OCI-LY7 (cell line): ENCODE measurements at regions not wholly inside any gene's neighbourhood (a gene's known extent, or its start where the extent isn't known, plus 50 kb on each side); places are given as distances from the start of the nearest gene placed in this dataset.

ENCODE experiments used
- BruUV-seq: library from RNA; stranded (reverse); fragments of 400-500 nt; replicated peaks from 2 replicates; lab custom pipeline; 2021; lab: Mats Ljungman, UMichigan
- CTCF ChIA-PET: fragments of 300-600 bp; sonication (Branson Sonifier 250); formaldehyde crosslinking; loops from one replicate; lab custom pipeline; 2022; ENCODE audit warnings: antibody characterized with exemption; ENCODE audit not compliant: unreplicated experiment; lab: Charles Lee
- POLR2A ChIA-PET: fragments of 300-600 bp; sonication (Branson Sonifier 250); formaldehyde crosslinking; loops from one replicate; lab custom pipeline; 2022; ENCODE audit warnings: antibody characterized with exemption; lab: Charles Lee
- DNase-seq: peaks from one replicate; pipeline ENCODE4 v3.0.0-alpha.2; 2015; ENCODE audit warnings: low spot score
- H2AFZ ChIP-seq: fragments of 200-600 bp; sonication (generic), shearing (Covaris generic); 2 replicates; pipeline ENCODE4 v1.6.1; 2014; ENCODE audit warnings: mild to moderate bottlenecking, antibody characterized with exemption, low read length, moderate library complexity
- H3K27ac ChIP-seq: fragments of 200-600 bp; sonication (generic); 2 replicates; pipeline ENCODE4 v1.5.1; 2014; ENCODE audit warnings: mixed run types, low read depth, mild to moderate bottlenecking, moderate library complexity, low read length, inconsistent platforms; ENCODE audit not compliant: poor library complexity, severe bottlenecking
- H3K36me3 ChIP-seq: fragments of 200-600 bp; sonication (generic); 2 replicates; pipeline ENCODE4 v1.6.1; 2014; ENCODE audit warnings: mild to moderate bottlenecking, antibody characterized with exemption, low read length, moderate library complexity, mixed read lengths; ENCODE audit not compliant: insufficient read depth
- H3K4me1 ChIP-seq: fragments of 200-600 bp; sonication (generic); 2 replicates; pipeline ENCODE4 v1.5.1; 2014; ENCODE audit warnings: mild to moderate bottlenecking, low read length; ENCODE audit not compliant: insufficient read depth, poor library complexity, severe bottlenecking
- H3K4me2 ChIP-seq: fragments of 200-600 bp; sonication (generic); 2 replicates; pipeline ENCODE4 v1.6.1; 2014; ENCODE audit warnings: mild to moderate bottlenecking, low read length
- H3K4me3 ChIP-seq: fragments of 200-600 bp; sonication (generic); 2 replicates; pipeline ENCODE4 v1.5.1; 2014; ENCODE audit warnings: mild to moderate bottlenecking, low read depth, low read length; ENCODE audit not compliant: poor library complexity, severe bottlenecking
- H3K79me2 ChIP-seq: fragments of 200-600 bp; sonication (generic); 2 replicates; pipeline ENCODE4 v1.6.1; 2016; ENCODE audit warnings: low read depth, mild to moderate bottlenecking, low read length, moderate library complexity, mixed read lengths; ENCODE audit not compliant: insufficient read depth
- H3K9me2 ChIP-seq: fragments of 200-600 bp; sonication (generic); 2 replicates; pipeline ENCODE4 v1.6.1; 2016; ENCODE audit warnings: mild to moderate bottlenecking, low read length, mixed read lengths; ENCODE audit not compliant: insufficient read depth
- H3K9me3 ChIP-seq: fragments of 200-600 bp; sonication (generic); 2 replicates; pipeline ENCODE4 v1.6.1; 2014; ENCODE audit warnings: mild to moderate bottlenecking, mixed run types, low read length, mixed read lengths
- H4K20me1 ChIP-seq: fragments of 200-600 bp; sonication (generic); 2 replicates; pipeline ENCODE4 v1.6.1; 2014; ENCODE audit warnings: mild to moderate bottlenecking, antibody characterized with exemption, low read length, moderate library complexity, mixed read lengths; ENCODE audit not compliant: insufficient read depth
- EZH2phosphoT487 ChIP-seq: fragments of 200-600 bp; sonication (generic); IDR thresholded peaks from 2 replicates; pipeline ENCODE4 v1.6.1; 2018; ENCODE audit warnings: low read depth, borderline replicate concordance, mild to moderate bottlenecking, mixed run types, antibody characterized with exemption, low read length, moderate library complexity, mixed read lengths
- intact Hi-C: fragments of 100-400 bp; cut with micrococcal nuclease; formaldehyde crosslinking; loops from one replicate; pipeline ENCODE4 v1.10.0; 2022; ENCODE audit not compliant: unreplicated experiment
- TF ChIP-seq, protein P1 (sequence below): fragments of 200-600 bp; sonication (generic); conservative IDR thresholded peaks from 2 replicates; pipeline ENCODE4 v1.5.1; 2014; ENCODE audit warnings: mild to moderate bottlenecking, antibody characterized with exemption, low read length, moderate library complexity, mixed read lengths

DNA sequence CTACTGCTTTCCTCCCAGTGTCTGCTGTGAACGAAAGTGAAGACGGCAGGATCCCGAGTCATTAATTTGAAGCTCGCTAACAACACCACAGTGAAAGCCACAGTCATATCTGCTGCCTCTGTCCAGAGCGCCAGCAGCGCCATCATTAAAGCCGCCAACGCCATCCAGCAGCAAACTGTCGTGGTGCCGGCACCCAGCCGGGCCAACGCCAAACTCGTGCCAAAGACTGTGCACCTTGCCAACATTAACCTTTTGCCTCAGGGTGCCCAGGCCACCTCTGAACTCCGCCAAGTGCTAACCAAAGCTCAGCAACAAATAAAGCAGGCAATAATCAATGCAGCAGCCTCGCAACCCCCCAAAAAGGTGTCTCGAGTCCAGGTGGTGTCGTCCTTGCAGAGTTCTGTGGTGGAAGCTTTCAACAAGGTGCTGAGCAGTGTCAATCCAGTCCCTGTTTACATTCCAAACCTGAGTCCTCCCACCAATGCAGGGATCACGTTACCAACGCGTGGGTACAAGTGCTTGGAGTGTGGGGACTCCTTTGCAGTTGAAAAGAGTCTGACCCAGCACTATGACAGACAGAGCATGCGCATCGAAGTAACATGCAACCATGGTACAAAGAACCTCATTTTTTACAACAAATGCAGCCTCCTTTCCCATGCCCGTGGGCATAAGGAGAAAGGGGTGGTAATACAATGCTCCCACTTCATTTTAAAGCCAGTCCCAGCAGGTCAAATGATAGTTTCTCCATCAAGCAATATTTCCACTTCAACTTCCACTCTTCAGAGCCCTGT, 94.8 kb upstream of the KCNMA1 start:
- no peaks in the 10 kb centered on the region for H3K36me3 ChIP-seq
- DNase-seq: no peak
- H3K4me1 ChIP-seq: no peaks in the 10 kb centered on the region
- ChIA-PET POLR2A (no interaction called here), CTCF (interaction anchor here (0.6 kb wide), 1 partner anchor 149 kb away, joined by 3 read pairs; no protein-coding TSS in a partner anchor)
- no peaks in the 10 kb centered on the region for H4K20me1 ChIP-seq
- H3K79me2 ChIP-seq: no peaks in the 10 kb centered on the region
- H2AFZ ChIP-seq: no peak overlapping the region
- no peaks in the 10 kb centered on the region for H3K9me2 ChIP-seq
- H3K4me3 ChIP-seq: no peak overlapping the region
- H3K9me3 ChIP-seq: no peaks in the 10 kb centered on the region
- H3K27ac ChIP-seq: no peak overlapping the region
- no peak overlapping the region for H3K4me2 ChIP-seq
- no TSS peak for BruUV-seq
- no peak for TF ChIP-seq EZH2phosphoT487
- TF ChIP-seq, protein P1, sequence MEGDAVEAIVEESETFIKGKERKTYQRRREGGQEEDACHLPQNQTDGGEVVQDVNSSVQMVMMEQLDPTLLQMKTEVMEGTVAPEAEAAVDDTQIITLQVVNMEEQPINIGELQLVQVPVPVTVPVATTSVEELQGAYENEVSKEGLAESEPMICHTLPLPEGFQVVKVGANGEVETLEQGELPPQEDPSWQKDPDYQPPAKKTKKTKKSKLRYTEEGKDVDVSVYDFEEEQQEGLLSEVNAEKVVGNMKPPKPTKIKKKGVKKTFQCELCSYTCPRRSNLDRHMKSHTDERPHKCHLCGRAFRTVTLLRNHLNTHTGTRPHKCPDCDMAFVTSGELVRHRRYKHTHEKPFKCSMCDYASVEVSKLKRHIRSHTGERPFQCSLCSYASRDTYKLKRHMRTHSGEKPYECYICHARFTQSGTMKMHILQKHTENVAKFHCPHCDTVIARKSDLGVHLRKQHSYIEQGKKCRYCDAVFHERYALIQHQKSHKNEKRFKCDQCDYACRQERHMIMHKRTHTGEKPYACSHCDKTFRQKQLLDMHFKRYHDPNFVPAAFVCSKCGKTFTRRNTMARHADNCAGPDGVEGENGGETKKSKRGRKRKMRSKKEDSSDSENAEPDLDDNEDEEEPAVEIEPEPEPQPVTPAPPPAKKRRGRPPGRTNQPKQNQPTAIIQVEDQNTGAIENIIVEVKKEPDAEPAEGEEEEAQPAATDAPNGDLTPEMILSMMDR: no peak
- intact Hi-C loops: no loop called here

DNA sequence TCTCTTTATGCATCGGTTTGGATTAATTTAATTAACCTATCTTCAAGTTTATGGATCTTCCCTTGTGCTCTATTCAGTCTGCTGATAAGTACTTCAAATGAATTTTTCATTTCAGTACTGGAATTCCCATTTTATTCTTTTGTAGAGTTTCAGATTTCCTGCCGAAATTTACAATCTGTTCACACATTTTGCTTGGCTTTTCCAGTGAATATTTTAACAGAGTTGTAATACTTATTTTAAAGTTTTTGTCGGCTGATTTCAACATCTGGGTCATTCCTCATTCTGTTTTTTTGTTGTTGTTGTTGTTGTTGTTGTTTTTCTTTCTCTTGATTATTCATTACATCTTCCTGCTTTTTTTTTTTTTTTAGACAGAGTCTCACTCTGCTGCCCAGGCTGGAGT, 89.9 kb upstream of the KCNMA1 start:
- no peak overlapping the region for H3K27ac ChIP-seq
- H3K79me2 ChIP-seq: no peaks in the 10 kb centered on the region
- intact Hi-C loops: no loop called here
- no peaks in the 10 kb centered on the region for H4K20me1 ChIP-seq
- DNase-seq: no peak
- TF ChIP-seq, protein P1: no peak
- no peak for TF ChIP-seq EZH2phosphoT487
- H2AFZ ChIP-seq: no peak overlapping the region
- H3K36me3 ChIP-seq: no peaks in the 10 kb centered on the region
- POLR2A ChIA-PET: interaction anchor here (0.7 kb wide), 1 partner anchor 17 kb away, joined by 4 read pairs; no protein-coding TSS in a partner anchor
- no TSS peak for BruUV-seq
- no peak overlapping the region for H3K4me3 ChIP-seq
- H3K4me2 ChIP-seq: no peak overlapping the region
- H3K9me2 ChIP-seq: no peaks in the 10 kb centered on the region
- H3K9me3 ChIP-seq: no peaks in the 10 kb centered on the region
- H3K4me1 ChIP-seq: no peaks in the 10 kb centered on the region
- CTCF ChIA-PET: no interaction called here

DNA sequence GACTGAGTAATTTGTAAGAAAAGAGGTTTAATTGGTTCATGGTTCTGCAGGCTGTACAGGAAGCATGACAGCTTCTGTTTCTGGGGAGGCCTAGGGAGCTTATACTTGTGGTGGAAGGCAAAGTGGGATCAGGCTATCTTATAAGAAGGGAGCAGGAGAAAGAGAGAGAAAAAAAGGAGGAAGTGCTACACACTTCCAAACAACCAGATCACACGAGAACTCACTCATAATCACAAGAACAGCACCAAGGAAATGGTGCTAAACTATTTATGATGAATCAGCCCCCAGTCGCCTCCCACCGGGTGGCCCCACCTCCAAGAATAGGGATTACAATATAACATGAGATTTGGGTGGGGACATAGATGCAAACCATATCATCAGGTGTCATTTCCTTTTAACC, 89.1 kb upstream of the KCNMA1 start:
- no peaks in the 10 kb centered on the region for H3K9me3 ChIP-seq
- ChIA-PET POLR2A (interaction anchor here (0.7 kb wide), 1 partner anchor 11 kb away, joined by 3 read pairs; no protein-coding TSS in a partner anchor), CTCF (no interaction called here)
- H3K9me2 ChIP-seq: no peaks in the 10 kb centered on the region
- no peak overlapping the region for H2AFZ ChIP-seq
- H3K4me3 ChIP-seq: no peak overlapping the region
- H3K4me2 ChIP-seq: no peak overlapping the region
- no peak for TF ChIP-seq EZH2phosphoT487
- TF ChIP-seq, protein P1: no peak
- no peaks in the 10 kb centered on the region for H3K79me2 ChIP-seq
- intact Hi-C loops: no loop called here
- DNase-seq: no peak
- H4K20me1 ChIP-seq: no peaks in the 10 kb centered on the region
- H3K4me1 ChIP-seq: no peaks in the 10 kb centered on the region
- no peaks in the 10 kb centered on the region for H3K36me3 ChIP-seq
- H3K27ac ChIP-seq: no peak overlapping the region
- no TSS peak for BruUV-seq
